DOHH2 (cell line): ENCODE measurements at regions not wholly inside any gene's neighbourhood (a gene's known extent, or its start where the extent isn't known, plus 50 kb on each side); places are given as distances from the start of the nearest gene placed in this dataset.

Source experiments
- CTCF ChIP-seq: fragments of 200-600 bp; sonication (generic); IDR thresholded peaks from one replicate; pipeline ENCODE4 v1.5.1; 2014; ENCODE audit warnings: antibody characterized with exemption, mild to moderate bottlenecking, low read depth, low read length; ENCODE audit not compliant: poor library complexity, severe bottlenecking
- EZH2phosphoT487 ChIP-seq: fragments of 200-600 bp; sonication (generic); IDR thresholded peaks from 2 replicates; pipeline ENCODE4 v1.6.1; 2017; ENCODE audit warnings: borderline replicate concordance, mild to moderate bottlenecking, antibody characterized with exemption, low read length, moderate library complexity, mixed read lengths

- TF ChIP-seq CTCF (no peak), EZH2phosphoT487 (no peak)
Observed at GRCh38 chr4:130814896-130815295, 1718.9 kb downstream of the C4orf33 start.
